ENCODE measurements at regions not wholly inside any gene's neighbourhood (a gene's known extent, or its start where the extent isn't known, plus 50 kb on each side); places are given as distances from the start of the nearest gene placed in this dataset.
"Not testable (repeated sequence)": the region's sequence is repeated elsewhere in the genome, so short reads cannot be mapped to it uniquely, and the experiment has no call there.

- H3K27me3 ChIP-seq (ENCODE audit: control insufficient read depth, insufficient read depth, low read length): no peaks in the 10 kb centered on the region
- no peak overlapping the region for H3K4me3 ChIP-seq (ENCODE audit: low read depth, low read length)
- no peaks in the 10 kb centered on the region for H3K36me3 ChIP-seq (ENCODE audit: control insufficient read depth, insufficient read depth, low read length)
- DNase-seq (ENCODE audit: low read depth in 4 of 6, low spot score in 6 of 6): no peak
- peaks cover 3% of the 10 kb centered on the region for H3K9me3 ChIP-seq (ENCODE audit: control insufficient read depth, insufficient read depth, low read length)
- H3K4me1 ChIP-seq (ENCODE audit: control insufficient read depth, insufficient read depth, low read length): no peaks in the 10 kb centered on the region
- no peak overlapping the region for H3K27ac ChIP-seq (ENCODE audit: low read depth, low read length)
These were observed 135.7 kb downstream of the IGF1 start for GRCh38 chr12:102344691-102345090.

- H3K36me3 ChIP-seq (ENCODE audit: control insufficient read depth, insufficient read depth, low read length): no peaks in the 10 kb centered on the region
- no peak for DNase-seq (ENCODE audit: low read depth in 4 of 6, low spot score in 6 of 6)
- no peak overlapping the region for H3K4me3 ChIP-seq (ENCODE audit: low read depth, low read length)
- no peaks in the 10 kb centered on the region for H3K27me3 ChIP-seq (ENCODE audit: control insufficient read depth, insufficient read depth, low read length)
- 100% methylated on average over 1 of the region's 1 CpG for WGBS (ENCODE audit: insufficient coverage)
- peaks cover 3% of the 10 kb centered on the region for H3K9me3 ChIP-seq (ENCODE audit: control insufficient read depth, insufficient read depth, low read length)
- H3K4me1 ChIP-seq (ENCODE audit: control insufficient read depth, insufficient read depth, low read length): no peaks in the 10 kb centered on the region
- H3K27ac ChIP-seq (ENCODE audit: low read depth, low read length): no peak overlapping the region
These were observed 136.8 kb downstream of the IGF1 start for GRCh38 chr12:102343361-102344121.

GRCh38 chr12:102342281-102343006 lies 137.9 kb downstream of the IGF1 start:
- no peak overlapping the region for H3K27ac ChIP-seq (ENCODE audit: low read depth, low read length)
- H3K9me3 ChIP-seq (ENCODE audit: control insufficient read depth, insufficient read depth, low read length): peaks cover 3% of the 10 kb centered on the region
- no peaks in the 10 kb centered on the region for H3K4me1 ChIP-seq (ENCODE audit: control insufficient read depth, insufficient read depth, low read length)
- 100% methylated on average over 1 of the region's 3 CpGs for WGBS (ENCODE audit: insufficient coverage)
- no peak for DNase-seq (ENCODE audit: low read depth in 4 of 6, low spot score in 6 of 6)
- H3K4me3 ChIP-seq (ENCODE audit: low read depth, low read length): no peak overlapping the region
- H3K27me3 ChIP-seq (ENCODE audit: control insufficient read depth, insufficient read depth, low read length): no peaks in the 10 kb centered on the region
- no peaks in the 10 kb centered on the region for H3K36me3 ChIP-seq (ENCODE audit: control insufficient read depth, insufficient read depth, low read length)

DNA sequence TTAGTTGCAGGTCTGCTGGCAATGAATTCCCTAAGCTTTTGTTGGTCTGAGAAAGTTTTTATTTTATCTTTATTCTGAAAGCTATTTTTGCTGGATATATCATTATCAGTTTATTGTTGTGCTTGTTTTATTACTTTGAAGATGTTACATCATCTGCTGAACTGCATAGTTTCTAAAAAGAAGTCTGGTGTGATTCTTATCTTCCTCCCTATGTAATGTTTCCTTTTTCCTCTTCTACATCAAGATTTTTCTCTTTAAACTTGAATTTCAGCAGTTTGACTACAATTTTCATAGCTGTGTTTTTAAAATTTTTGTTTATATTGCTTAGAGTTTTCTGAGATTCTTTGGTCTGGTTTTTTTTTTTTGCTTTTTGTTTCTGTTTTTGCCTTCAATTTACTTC lies 137.1 kb upstream of the PMCH start:
- H3K36me3 ChIP-seq (ENCODE audit: control insufficient read depth, insufficient read depth, low read length): no peaks in the 10 kb centered on the region
- no peaks in the 10 kb centered on the region for H3K27me3 ChIP-seq (ENCODE audit: control insufficient read depth, insufficient read depth, low read length)
- H3K27ac ChIP-seq (ENCODE audit: low read depth, low read length): no peak overlapping the region
- no peaks in the 10 kb centered on the region for H3K9me3 ChIP-seq (ENCODE audit: control insufficient read depth, insufficient read depth, low read length)
- H3K4me1 ChIP-seq (ENCODE audit: control insufficient read depth, insufficient read depth, low read length): no peaks in the 10 kb centered on the region
- no peak overlapping the region for H3K4me3 ChIP-seq (ENCODE audit: low read depth, low read length)
- no peak for DNase-seq (ENCODE audit: low read depth in 4 of 6, low spot score in 6 of 6)

DNA sequence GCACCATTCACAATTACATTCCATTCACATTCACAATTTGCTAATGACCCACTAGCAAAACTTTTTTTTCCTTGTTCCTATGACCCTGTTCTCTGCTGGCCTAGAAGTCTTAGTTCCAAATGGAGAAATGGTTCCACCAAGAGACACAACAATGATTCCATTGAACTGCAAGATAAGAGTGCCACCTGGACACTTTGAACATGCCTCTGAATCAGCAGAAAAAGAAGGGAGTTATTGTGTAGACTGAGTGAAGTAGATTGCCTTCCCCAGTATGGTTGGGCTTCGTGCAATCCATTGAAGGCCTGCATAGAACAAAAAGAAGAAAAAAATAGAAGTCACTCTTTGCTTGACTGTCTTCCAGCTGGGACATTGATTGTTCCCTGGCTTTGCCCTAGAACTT lies 133.8 kb upstream of the PMCH start:
- H3K9me3 ChIP-seq (ENCODE audit: control insufficient read depth, insufficient read depth, low read length): no peaks in the 10 kb centered on the region
- no peaks in the 10 kb centered on the region for H3K4me1 ChIP-seq (ENCODE audit: control insufficient read depth, insufficient read depth, low read length)
- 50% methylated on average over 1 of the region's 1 CpG for WGBS (ENCODE audit: insufficient coverage)
- H3K27ac ChIP-seq (ENCODE audit: low read depth, low read length): no peak overlapping the region
- no peaks in the 10 kb centered on the region for H3K27me3 ChIP-seq (ENCODE audit: control insufficient read depth, insufficient read depth, low read length)
- no peak for DNase-seq (ENCODE audit: low read depth in 4 of 6, low spot score in 6 of 6)
- no peaks in the 10 kb centered on the region for H3K36me3 ChIP-seq (ENCODE audit: control insufficient read depth, insufficient read depth, low read length)
- no peak overlapping the region for H3K4me3 ChIP-seq (ENCODE audit: low read depth, low read length)

- Histone ChIP-seq H3K4me1 (ENCODE audit: control insufficient read depth, insufficient read depth, low read length) (no peaks in the 10 kb centered on the region), H3K27ac (ENCODE audit: low read depth, low read length) (no peak overlapping the region), H3K9me3 (ENCODE audit: control insufficient read depth, insufficient read depth, low read length) (no peaks in the 10 kb centered on the region), H3K4me3 (ENCODE audit: low read depth, low read length) (no peak overlapping the region), H3K27me3 (ENCODE audit: control insufficient read depth, insufficient read depth, low read length) (no peaks in the 10 kb centered on the region), H3K36me3 (ENCODE audit: control insufficient read depth, insufficient read depth, low read length) (no peaks in the 10 kb centered on the region)
- no peak for DNase-seq (ENCODE audit: low read depth in 4 of 6, low spot score in 6 of 6)
These were observed 132.2 kb upstream of the PMCH start for GRCh38 chr12:102329883-102330282.

- Histone ChIP-seq H3K9me3 (ENCODE audit: control insufficient read depth, insufficient read depth, low read length) (no peaks in the 10 kb centered on the region), H3K4me1 (ENCODE audit: control insufficient read depth, insufficient read depth, low read length) (no peaks in the 10 kb centered on the region), H3K27ac (ENCODE audit: low read depth, low read length) (no peak overlapping the region), H3K27me3 (ENCODE audit: control insufficient read depth, insufficient read depth, low read length) (no peaks in the 10 kb centered on the region), H3K4me3 (ENCODE audit: low read depth, low read length) (no peak overlapping the region), H3K36me3 (ENCODE audit: control insufficient read depth, insufficient read depth, low read length) (no peaks in the 10 kb centered on the region)
- 43% methylated on average over 1 of the region's 1 CpG for WGBS (ENCODE audit: insufficient coverage)
- no peak for DNase-seq (ENCODE audit: low read depth in 4 of 6, low spot score in 6 of 6)
These were observed 129.3 kb upstream of the PMCH start for GRCh38 chr12:102326982-102327381.

DNA sequence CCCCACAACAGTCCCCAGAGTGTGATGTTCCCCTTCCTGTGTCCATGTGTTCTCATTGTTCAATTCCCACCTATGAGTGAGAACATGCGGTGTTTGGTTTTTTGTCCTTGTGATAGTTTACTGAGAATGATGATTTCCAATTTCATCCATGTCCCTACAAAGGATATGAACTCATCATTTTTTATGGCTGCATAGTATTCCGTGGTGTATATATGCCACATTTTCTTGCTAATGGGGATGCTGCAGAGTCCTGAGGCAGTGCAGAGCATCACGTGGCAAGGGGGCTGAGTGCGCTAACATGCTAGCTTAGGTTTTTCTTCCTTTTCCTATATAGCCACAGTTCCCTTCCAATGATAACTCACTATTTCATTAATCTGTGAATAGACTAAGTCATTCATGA lies 127.5 kb upstream of the PMCH start:
- not testable (repeated sequence) for H3K27ac ChIP-seq (ENCODE audit: low read depth, low read length); H3K36me3 ChIP-seq (ENCODE audit: control insufficient read depth, insufficient read depth, low read length); H3K27me3 ChIP-seq (ENCODE audit: control insufficient read depth, insufficient read depth, low read length); H3K4me1 ChIP-seq (ENCODE audit: control insufficient read depth, insufficient read depth, low read length); H3K9me3 ChIP-seq (ENCODE audit: control insufficient read depth, insufficient read depth, low read length); DNase-seq (ENCODE audit: low read depth in 4 of 6, low spot score in 6 of 6); H3K4me3 ChIP-seq (ENCODE audit: low read depth, low read length)
- WGBS (ENCODE audit: insufficient coverage): 100% methylated on average over 2 of the region's 4 CpGs

GRCh38 chr12:102323799-102324198 lies 126.2 kb upstream of the PMCH start:
- no peaks in the 10 kb centered on the region for H3K9me3 ChIP-seq (ENCODE audit: control insufficient read depth, insufficient read depth, low read length)
- H3K27me3 ChIP-seq (ENCODE audit: control insufficient read depth, insufficient read depth, low read length): no peaks in the 10 kb centered on the region
- no peak overlapping the region for H3K27ac ChIP-seq (ENCODE audit: low read depth, low read length)
- no peak for DNase-seq (ENCODE audit: low read depth in 4 of 6, low spot score in 6 of 6)
- no peaks in the 10 kb centered on the region for H3K36me3 ChIP-seq (ENCODE audit: control insufficient read depth, insufficient read depth, low read length)
- H3K4me3 ChIP-seq (ENCODE audit: low read depth, low read length): no peak overlapping the region
- 100% methylated on average over 1 of the region's 1 CpG for WGBS (ENCODE audit: insufficient coverage)
- H3K4me1 ChIP-seq (ENCODE audit: control insufficient read depth, insufficient read depth, low read length): no peaks in the 10 kb centered on the region

GRCh38 chr12:102322254-102322653 lies 124.6 kb upstream of the PMCH start:
- WGBS (ENCODE audit: insufficient coverage): no CpG with 5 or more reads among the region's 1 CpG
- Histone ChIP-seq H3K4me3 (ENCODE audit: low read depth, low read length) (no peak overlapping the region), H3K4me1 (ENCODE audit: control insufficient read depth, insufficient read depth, low read length) (no peaks in the 10 kb centered on the region), H3K27ac (ENCODE audit: low read depth, low read length) (no peak overlapping the region), H3K9me3 (ENCODE audit: control insufficient read depth, insufficient read depth, low read length) (no peaks in the 10 kb centered on the region), H3K27me3 (ENCODE audit: control insufficient read depth, insufficient read depth, low read length) (no peaks in the 10 kb centered on the region), H3K36me3 (ENCODE audit: control insufficient read depth, insufficient read depth, low read length) (no peaks in the 10 kb centered on the region)
- DNase-seq (ENCODE audit: low read depth in 4 of 6, low spot score in 6 of 6): no peak
